SK-N-SH (cell line): ENCODE measurements at regions not wholly inside any gene's neighbourhood (a gene's known extent, or its start where the extent isn't known, plus 50 kb on each side); places are given as distances from the start of the nearest gene placed in this dataset.

Experiments used
- CTCF ChIA-PET: fragments of 300-600, 350-600 bp; formaldehyde crosslinking; extraction: SDS; loops from one replicate; lab custom pipeline; 2021; lab: Yijun Ruan, JAX
- POLR2A ChIA-PET: fragments of 350-600 bp; sonication (Branson Sonifier 250); formaldehyde crosslinking; extraction: SDS; loops from one replicate; lab custom pipeline; 2020; ENCODE audit warnings: antibody characterized with exemption, inconsistent platforms; lab: Yijun Ruan, JAX
- DNase-seq: peaks from one replicate; pipeline ENCODE4 v3.0.0; 2012
- H2AFZ ChIP-seq: fragments of 200-600 bp; sonication (generic); 2 replicates; pipeline ENCODE4 v1.8.1; 2016; ENCODE audit warnings: antibody characterized with exemption, mild to moderate bottlenecking, low read depth
- H3F3A ChIP-seq: fragments of 200-600 bp; sonication (generic); replicated peaks from 2 replicates; pipeline ENCODE3; 2016; ENCODE audit warnings: antibody characterized with exemption, mild to moderate bottlenecking; ENCODE audit not compliant: insufficient read depth
- H3K27ac ChIP-seq, 2 experiments: fragments of 200-500 bp in 1 of 2; fragments of 200-600 bp in 1 of 2; sonication (Bioruptor generic) in 1 of 2; sonication (generic), shearing (Covaris generic) in 1 of 2; 2 replicates each; pipeline versions ENCODE4 v1.5.1 to v1.6.1; 2014 to 2016; ENCODE audit warnings: low read depth in 2 of 2, inconsistent platforms in 1 of 2, low read length in 1 of 2, mild to moderate bottlenecking in 1 of 2, mixed read lengths in 1 of 2
- H3K27me3 ChIP-seq: fragments of 200-600 bp; sonication (generic), shearing (Covaris generic); 2 replicates; pipeline ENCODE4 v1.6.1; 2016; ENCODE audit warnings: mixed run types; ENCODE audit not compliant: insufficient read depth
- H3K36me3 ChIP-seq, 2 experiments: fragments of 200-500 bp in 1 of 2; fragments of 200-600 bp in 1 of 2; sonication (Bioruptor generic) in 1 of 2; sonication (generic) in 1 of 2; replicated peaks in 1 of 2; 2 replicates each; pipeline versions ENCODE3 to v1.5.1; 2014 to 2016; ENCODE audit warnings: low read length in 1 of 2, mild to moderate bottlenecking in 1 of 2; ENCODE audit not compliant: insufficient read depth in 2 of 2, control insufficient read depth in 1 of 2
- H3K4me1 ChIP-seq, 2 experiments: fragments of 200-500 bp in 1 of 2; fragments of 200-600 bp in 1 of 2; sonication (Bioruptor generic) in 1 of 2; sonication (generic), shearing (Covaris generic) in 1 of 2; 2 replicates each; pipeline versions ENCODE4 v1.5.1 to v1.6.1; 2014 to 2016; ENCODE audit warnings: low read depth in 1 of 2, low read length in 1 of 2, mixed run types in 1 of 2; ENCODE audit not compliant: insufficient read depth in 2 of 2, control insufficient read depth in 1 of 2
- H3K4me2 ChIP-seq: fragments of 200-600 bp; sonication (generic), shearing (Covaris generic); 2 replicates; pipeline ENCODE4 v1.6.1; 2017; ENCODE audit warnings: mixed run types
- H3K4me3 ChIP-seq, 2 experiments: fragments of 200-500 bp in 1 of 2; fragments of 200-600 bp in 1 of 2; sonication (Bioruptor generic) in 1 of 2; sonication (generic), shearing (Covaris generic) in 1 of 2; 2 replicates each; pipeline versions ENCODE4 v1.5.1 to v1.8.1; 2014 to 2016; ENCODE audit warnings: low read depth in 2 of 2, inconsistent platforms in 1 of 2, low read length in 1 of 2, mild to moderate bottlenecking in 1 of 2, mixed read lengths in 1 of 2, moderate library complexity in 1 of 2
- H3K79me2 ChIP-seq: fragments of 200-600 bp; sonication (generic); 2 replicates; pipeline ENCODE4 v1.8.1; 2017; ENCODE audit warnings: mild to moderate bottlenecking; ENCODE audit not compliant: insufficient read depth
- H3K9ac ChIP-seq: fragments of 200-600 bp; sonication (generic); 2 replicates; pipeline ENCODE4 v1.6.1; 2017; ENCODE audit warnings: mixed run types
- H3K9me2 ChIP-seq: fragments of 200-600 bp; sonication (generic); 2 replicates; pipeline ENCODE4 v1.6.1; 2017; ENCODE audit warnings: mixed run types
- H3K9me3 ChIP-seq: fragments of 200-600 bp; sonication (generic); 2 replicates; pipeline ENCODE4 v1.6.1; 2017; ENCODE audit warnings: mixed run types, mild to moderate bottlenecking, moderate library complexity
- H4K20me1 ChIP-seq: fragments of 200-600 bp; sonication (generic); 2 replicates; pipeline ENCODE4 v1.6.1; 2017; ENCODE audit warnings: mild to moderate bottlenecking, mixed run types; ENCODE audit not compliant: insufficient read depth
- CTCF ChIP-seq: fragments of 200-600 bp; sonication (generic); IDR thresholded peaks from 2 replicates; pipeline ENCODE4 v1.6.1; 2017; ENCODE audit warnings: antibody characterized with exemption, mild to moderate bottlenecking, moderate library complexity
- FOXJ3 ChIP-seq: sonication (generic); formaldehyde crosslinking; IDR thresholded peaks from 2 replicates; pipeline ENCODE4 v1.5.1; 2020; ENCODE audit warnings: mild to moderate bottlenecking, missing genetic modification reagents
- JUND ChIP-seq: IDR thresholded peaks from 2 replicates; pipeline ENCODE4 v1.4.0; 2012
- MAX ChIP-seq: IDR thresholded peaks from 2 replicates; pipeline ENCODE4 v1.4.0; 2012; ENCODE audit warnings: low read depth
- MXI1 ChIP-seq: IDR thresholded peaks from 2 replicates; pipeline ENCODE4 v1.6.1; 2012; ENCODE audit warnings: mild to moderate bottlenecking, low read depth, low read length, improper control_type of control experiment
- RCOR1 ChIP-seq: fragments of 150-350 bp; IDR thresholded peaks from 2 replicates; pipeline ENCODE4 v1.6.1; 2017; ENCODE audit warnings: antibody characterized with exemption, low read length
- REST ChIP-seq: IDR thresholded peaks from 2 replicates; pipeline ENCODE4 v1.6.1; 2012; ENCODE audit warnings: mild to moderate bottlenecking, low read depth, low read length, moderate library complexity
- TCF12 ChIP-seq: IDR thresholded peaks from 2 replicates; pipeline ENCODE4 v1.4.0; 2012
- USF2 ChIP-seq: fragments of 150-350 bp; IDR thresholded peaks from 2 replicates; pipeline ENCODE4 v1.6.1; 2017; ENCODE audit warnings: antibody characterized with exemption, low read length, low read depth, borderline replicate concordance
- YY1 ChIP-seq: IDR thresholded peaks from 2 replicates; pipeline ENCODE4 v1.4.0; 2012; ENCODE audit warnings: low read depth, mild to moderate bottlenecking

- TF ChIP-seq CTCF (no peak), FOXJ3 (CRISPR knock-in tag) (no peak)
- TF ChIP-seq, all 33 proteins: peak for 0
Observed at GRCh38 chr7:93812061-93812460, 78.5 kb downstream of the TFPI2 start (continued).

- no peaks in the 10 kb centered on the region for H3F3A ChIP-seq
- 0 out of 2 replicates have a peak, but pooled peaks cover 5% of the 10 kb centered on the region for H3K9me3 ChIP-seq
- H3K36me3 ChIP-seq = no peaks in the 10 kb centered on the region
- no peaks in the 10 kb centered on the region for H3K9me2 ChIP-seq
- TF ChIP-seq YY1 (no peak), MAX (no peak), JUND (no peak), MXI1 (no peak), USF2 (no peak), RCOR1 (no peak), TCF12 (no peak), CTCF (no peak), REST (no peak)
- DNase-seq = no peak
- H3K4me3 ChIP-seq = no peak overlapping the region
- H4K20me1 ChIP-seq = no peaks in the 10 kb centered on the region
- H3K4me1 ChIP-seq = no peaks in the 10 kb centered on the region
- H3K4me2 ChIP-seq = no peak overlapping the region
- H3K79me2 ChIP-seq = no peaks in the 10 kb centered on the region
- H3K9ac ChIP-seq = no peak overlapping the region
- POLR2A ChIA-PET = no interaction called here
- H3K27me3 ChIP-seq = no peaks in the 10 kb centered on the region
- H3K27ac ChIP-seq = no peak overlapping the region
- no peak overlapping the region for H2AFZ ChIP-seq
- CTCF ChIA-PET = no interaction called here
Observed at GRCh38 chr7:93811198-93811597, 79.4 kb downstream of the TFPI2 start.
